ENCODE measurements at regions not wholly inside any gene's neighbourhood (a gene's known extent, or its start where the extent isn't known, plus 50 kb on each side); places are given as distances from the start of the nearest gene placed in this dataset.

GRCh38 chr5:60206234-60206633 is 312.7 kb upstream of the PDE4D start:
- H4K5ac ChIP-seq (ENCODE audit: low read depth, low read length), result no peak overlapping the region
- H3K4ac ChIP-seq (ENCODE audit: low read depth, low read length), result no peak overlapping the region
- WGBS, 2 experiments (ENCODE audit: extremely low coverage in 2 of 2, insufficient read length in 1 of 2), result no CpG with 5 or more reads among the region's 1 CpG
- no peak overlapping the region for H3K4me3 ChIP-seq (ENCODE audit: insufficient read depth, low read depth, low read length)
- H3K14ac ChIP-seq (replicated peaks; ENCODE audit: low read depth, low read length), result no peak overlapping the region
- DNase-seq, result no peak
- H4K8ac ChIP-seq (ENCODE audit: low read depth in 2 of 2, low read length in 2 of 2), result no peak overlapping the region
- no peak overlapping the region for H2AK5ac ChIP-seq (ENCODE audit: low read depth, low read length)
- H2AK9ac ChIP-seq (replicated peaks; ENCODE audit: low read depth, low read length, poor library complexity), result no peak overlapping the region
- ATAC-seq (ENCODE audit: low read depth), result no peak
- 0 out of 2 replicates have a peak, but pooled peaks cover 2% of the 10 kb centered on the region for H3K27me3 ChIP-seq (ENCODE audit: control insufficient read depth, insufficient read depth, low read length)
- H3K4me2 ChIP-seq (ENCODE audit: low read depth, low read length), result no peak overlapping the region
- no peaks in the 10 kb centered on the region for H4K20me1 ChIP-seq (ENCODE audit: insufficient read depth, low read length)
- H3K18ac ChIP-seq (ENCODE audit: low read depth, low read length), result no peak overlapping the region
- intact Hi-C loops (cut with micrococcal nuclease), result no loop called here
- H3K56ac ChIP-seq (ENCODE audit: extremely low read depth, insufficient read depth, low read length), result no peak overlapping the region
- ChIA-PET POLR2A (ENCODE audit: unreplicated experiment) (no interaction called here), CTCF (interaction anchor here (1.1 kb wide), 1 partner anchor 21 kb away, joined by 3 read pairs; no protein-coding TSS in a partner anchor)
- H3K9me1 ChIP-seq (ENCODE audit: insufficient read depth, low read length), result no peaks in the 10 kb centered on the region
- no peak overlapping the region for H3K9ac ChIP-seq (ENCODE audit: low read depth, low read length)
- no peak overlapping the region for H2BK15ac ChIP-seq (ENCODE audit: low read depth, low read length)
- no peak for TF ChIP-seq MAFK (IDR thresholded peaks at IDR 0.05; ENCODE audit: low read depth, low read length)
- TF ChIP-seq NFE2L2 (IDR thresholded peaks at IDR 0.05; ENCODE audit: low read depth, low read length), result no peak
- TF ChIP-seq CEBPB (IDR thresholded peaks at IDR 0.05; ENCODE audit: low read depth, low read length), result no peak
- TF ChIP-seq MXI1 (IDR thresholded peaks at IDR 0.05; ENCODE audit: borderline replicate concordance, low read depth, low read length), result no peak
- TF ChIP-seq SMC3 (IDR thresholded peaks at IDR 0.05; ENCODE audit: low read depth, low read length), result no peak
- TF ChIP-seq CTCF (conservative IDR thresholded peaks at IDR 0.05; ENCODE audit: low read depth, low read length), result no peak
- no peak for TF ChIP-seq RFX5 (IDR thresholded peaks at IDR 0.05; ENCODE audit: low read depth, low read length)
- TF ChIP-seq RCOR1 (IDR thresholded peaks at IDR 0.05; ENCODE audit: insufficient replicate concordance, low read length), result no peak
- no peak for TF ChIP-seq BHLHE40 (IDR thresholded peaks at IDR 0.05; ENCODE audit: low read depth, low read length)
- no peak for TF ChIP-seq ELK1 (IDR thresholded peaks at IDR 0.05; ENCODE audit: borderline replicate concordance, low read depth, low read length)
- no peak for TF ChIP-seq POLR2A (IDR thresholded peaks at IDR 0.05; ENCODE audit: low read depth, low read length)
- TF ChIP-seq MAZ (IDR thresholded peaks at IDR 0.05; ENCODE audit: borderline replicate concordance, low read depth, low read length), result no peak
- no peak for TF ChIP-seq FOS (IDR thresholded peaks at IDR 0.05; ENCODE audit: low read depth, low read length)
- no peak for TF ChIP-seq RAD21 (IDR thresholded peaks at IDR 0.05; ENCODE audit: low read length)
- TF ChIP-seq USF2 (IDR thresholded peaks at IDR 0.05; ENCODE audit: low read depth, low read length), result no peak
- TF ChIP-seq CHD1 (IDR thresholded peaks at IDR 0.05; ENCODE audit: low read depth, low read length), result no peak
- H3K36me3 ChIP-seq (ENCODE audit: control insufficient read depth, insufficient read depth, low read length), result no peaks in the 10 kb centered on the region
- H3K27ac ChIP-seq (ENCODE audit: insufficient read depth, low read length), result no peak overlapping the region
- in situ Hi-C loops (cut with MboI; ENCODE audit: low sequenced_read_pairs), result no loop called here
- no peaks in the 10 kb centered on the region for H3K79me1 ChIP-seq (ENCODE audit: low read depth in 1 of 2, low read length in 2 of 2)
- H2BK120ac ChIP-seq (ENCODE audit: low read depth, low read length), result no peak overlapping the region
- no TSS peak for BruUV-seq (replicated peaks)
- H4K91ac ChIP-seq (ENCODE audit: insufficient read depth, low read depth, low read length), result no peak overlapping the region
- H3K23ac ChIP-seq (ENCODE audit: low read depth, low read length), result no peak overlapping the region
- dilution Hi-C loops (cut with HindIII; ENCODE audit: low sequenced_read_pairs, unreplicated experiment), result no loop called here
- H3K4me1 ChIP-seq (ENCODE audit: control insufficient read depth, insufficient read depth, low read length), result no peaks in the 10 kb centered on the region
- H2BK5ac ChIP-seq (ENCODE audit: low read depth, low read length, poor library complexity, severe bottlenecking), result no peak overlapping the region
- no peak overlapping the region for H2BK20ac ChIP-seq (ENCODE audit: low read depth, low read length)
- H3K9me3 ChIP-seq (ENCODE audit: control insufficient read depth, insufficient read depth, low read length), result no peaks in the 10 kb centered on the region
- H2AFZ ChIP-seq (replicated peaks; ENCODE audit: low read length, poor library complexity), result no peak overlapping the region
